ENCODE measurements at regions not wholly inside any gene's neighbourhood (a gene's known extent, or its start where the extent isn't known, plus 50 kb on each side); places are given as distances from the start of the nearest gene placed in this dataset.

DNA sequence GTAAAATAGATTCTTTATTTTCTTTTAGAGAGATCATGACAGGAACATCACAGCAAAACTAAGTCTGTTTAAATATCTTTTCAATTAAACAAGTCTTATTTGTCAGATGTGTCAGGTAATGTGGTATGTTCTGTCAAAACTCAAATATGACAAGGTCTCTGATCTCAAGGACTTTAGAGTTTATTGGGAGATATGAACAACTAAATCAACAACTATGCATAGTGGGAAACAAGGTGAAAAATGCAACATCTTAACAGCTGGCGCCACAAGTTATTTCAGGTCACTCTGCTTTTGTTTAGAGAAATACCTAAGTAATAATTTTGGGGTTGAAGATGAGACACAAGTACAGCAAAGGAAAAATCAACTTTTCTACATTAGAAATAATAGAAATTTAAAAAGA lies 779.4 kb upstream of the ADGRL4 start:
- TF ChIP-seq EZH2phosphoT487 (IDR thresholded peaks at IDR 0.05; ENCODE audit: insufficient read depth, low read depth) (no peak), EZH2 (IDR thresholded peaks at IDR 0.05; ENCODE audit: insufficient read depth, poor library complexity, severe bottlenecking) (no peak)

All from GM23248 (cell line).